ENCODE measurements at regions not wholly inside any gene's neighbourhood (a gene's known extent, or its start where the extent isn't known, plus 50 kb on each side); places are given as distances from the start of the nearest gene placed in this dataset.

- TF ChIP-seq REST (IDR thresholded peaks at IDR 0.05; ENCODE audit: low read depth) (no peak), EGR1 (IDR thresholded peaks at IDR 0.05) (no peak), TCF12 (IDR thresholded peaks at IDR 0.05; ENCODE audit: low read depth) (no peak), TEAD4 (IDR thresholded peaks at IDR 0.05) (no peak), RAD21 (IDR thresholded peaks at IDR 0.05; ENCODE audit: low read depth) (no peak), MAX (IDR thresholded peaks at IDR 0.05) (no peak), FOXM1 (IDR thresholded peaks at IDR 0.05; ENCODE audit: borderline replicate concordance, low read depth) (no peak), CREB1 (IDR thresholded peaks at IDR 0.05; ENCODE audit: low read depth) (no peak), USF1 (IDR thresholded peaks at IDR 0.05) (no peak), ZBTB7A (IDR thresholded peaks at IDR 0.05; ENCODE audit: low read depth) (no peak)
These were observed 133.5 kb upstream of the CDK13 start for GRCh38 chr7:39816462-39817060.

- TF ChIP-seq TCF12 (IDR thresholded peaks at IDR 0.05; ENCODE audit: low read depth), result no peak
- no peak for TF ChIP-seq ZBTB7A (IDR thresholded peaks at IDR 0.05; ENCODE audit: low read depth)
- TF ChIP-seq YY1 (IDR thresholded peaks at IDR 0.05; ENCODE audit: low read depth), result no peak
- TF ChIP-seq USF1 (IDR thresholded peaks at IDR 0.05), result no peak
- no peak for TF ChIP-seq RAD21 (IDR thresholded peaks at IDR 0.05; ENCODE audit: low read depth)
These were observed 130.5 kb upstream of the CDK13 start for GRCh38 chr7:39819514-39819913.

- TF ChIP-seq EGR1 (IDR thresholded peaks at IDR 0.05) (no peak), CEBPB (IDR thresholded peaks at IDR 0.05) (no peak), RAD21 (IDR thresholded peaks at IDR 0.05; ENCODE audit: low read depth) (no peak), FOXM1 (IDR thresholded peaks at IDR 0.05; ENCODE audit: borderline replicate concordance, low read depth) (no peak), REST (IDR thresholded peaks at IDR 0.05; ENCODE audit: low read depth) (no peak), MAX (IDR thresholded peaks at IDR 0.05) (no peak), EP300 (IDR thresholded peaks at IDR 0.05; ENCODE audit: borderline replicate concordance) (no peak), TEAD4 (IDR thresholded peaks at IDR 0.05) (no peak), ZBTB7A (IDR thresholded peaks at IDR 0.05; ENCODE audit: low read depth) (no peak), YY1 (IDR thresholded peaks at IDR 0.05; ENCODE audit: low read depth) (no peak), USF1 (IDR thresholded peaks at IDR 0.05) (no peak), TAF1 (IDR thresholded peaks at IDR 0.05; ENCODE audit: low read depth) (no peak), TCF12 (IDR thresholded peaks at IDR 0.05; ENCODE audit: low read depth) (no peak), CREB1 (IDR thresholded peaks at IDR 0.05; ENCODE audit: low read depth) (no peak), NFIC (IDR thresholded peaks at IDR 0.05) (no peak)
These were observed 125.4 kb upstream of the CDK13 start for GRCh38 chr7:39824456-39825200.

- TF ChIP-seq CREB1 (IDR thresholded peaks at IDR 0.05; ENCODE audit: low read depth) (no peak), CEBPB (IDR thresholded peaks at IDR 0.05) (no peak), EP300 (IDR thresholded peaks at IDR 0.05; ENCODE audit: borderline replicate concordance) (no peak), NFIC (IDR thresholded peaks at IDR 0.05) (no peak), ZBTB7A (IDR thresholded peaks at IDR 0.05; ENCODE audit: low read depth) (no peak), RAD21 (IDR thresholded peaks at IDR 0.05; ENCODE audit: low read depth) (no peak), MAX (IDR thresholded peaks at IDR 0.05) (no peak), TCF12 (IDR thresholded peaks at IDR 0.05; ENCODE audit: low read depth) (no peak), FOXM1 (IDR thresholded peaks at IDR 0.05; ENCODE audit: borderline replicate concordance, low read depth) (no peak), TEAD4 (IDR thresholded peaks at IDR 0.05) (no peak), USF1 (IDR thresholded peaks at IDR 0.05) (no peak)
These were observed 124.6 kb upstream of the CDK13 start for GRCh38 chr7:39825401-39825980.
